Naive thymus-derived CD8-positive, alpha-beta T cell (primary cell): ENCODE measurements at regions not wholly inside any gene's neighbourhood (a gene's known extent, or its start where the extent isn't known, plus 50 kb on each side); places are given as distances from the start of the nearest gene placed in this dataset.
A peak's percentile ranks its signal among the peaks of the same experiment; 100 is the strongest.

Experiments used
- ATAC-seq, 2 donors: fragments of 150-1000 bp; cut with Tn5 transposase in 1 of 2; sonication (Bioruptor Pico), chemical (Tn5 transposase) in 1 of 2; 1 replicate in 1 of 2; 2 replicates in 1 of 2; pipeline ENCODE4 v1.10.0; 2021; ENCODE audit warnings: mild to moderate bottlenecking in 2 of 2, moderate library complexity in 2 of 2
- POLR2A ChIA-PET: fragments of 350-600 bp; sonication (Branson Sonifier 250); formaldehyde crosslinking; loops from one replicate; lab custom pipeline; 2021; ENCODE audit warnings: antibody characterized with exemption; lab: Charles Lee
- DNase-seq, 10 donors: peaks; one replicate each; pipeline versions ENCODE4 v3.0.0 to v3.0.0-alpha.2; 2020 to 2022
- H3K27ac Mint-ChIP-seq, 10 donors: one replicate each; pipeline ENCODE4 v1.8.0; 2020 to 2022; ENCODE audit warnings: mild to moderate bottlenecking in 10 of 10, mixed read lengths in 10 of 10, moderate library complexity in 4 of 10, inconsistent platforms in 1 of 10
- H3K27me3 Mint-ChIP-seq, 5 donors: one replicate each; pipeline ENCODE4 v1.8.0; 2021 to 2022; ENCODE audit warnings: mixed read lengths in 5 of 5
- H3K36me3 Mint-ChIP-seq, 3 donors: one replicate each; pipeline ENCODE4 v1.8.0; 2020 to 2022; ENCODE audit warnings: mixed read lengths in 3 of 3, mild to moderate bottlenecking in 2 of 3, inconsistent platforms in 1 of 3
- H3K4me1 Mint-ChIP-seq, 4 donors: one replicate each; pipeline ENCODE4 v1.8.0; 2021 to 2022; ENCODE audit warnings: mixed read lengths in 4 of 4
- H3K4me3 Mint-ChIP-seq, 10 donors: one replicate each; pipeline ENCODE4 v1.8.0; 2020 to 2022; ENCODE audit warnings: mild to moderate bottlenecking in 10 of 10, mixed read lengths in 10 of 10, moderate library complexity in 6 of 10, inconsistent platforms in 1 of 10
- H3K9me3 Mint-ChIP-seq, 9 donors: one replicate each; pipeline ENCODE4 v1.8.0; 2020 to 2022; ENCODE audit warnings: mixed read lengths in 9 of 9, mild to moderate bottlenecking in 3 of 9, inconsistent platforms in 1 of 9, moderate library complexity in 1 of 9

DNA sequence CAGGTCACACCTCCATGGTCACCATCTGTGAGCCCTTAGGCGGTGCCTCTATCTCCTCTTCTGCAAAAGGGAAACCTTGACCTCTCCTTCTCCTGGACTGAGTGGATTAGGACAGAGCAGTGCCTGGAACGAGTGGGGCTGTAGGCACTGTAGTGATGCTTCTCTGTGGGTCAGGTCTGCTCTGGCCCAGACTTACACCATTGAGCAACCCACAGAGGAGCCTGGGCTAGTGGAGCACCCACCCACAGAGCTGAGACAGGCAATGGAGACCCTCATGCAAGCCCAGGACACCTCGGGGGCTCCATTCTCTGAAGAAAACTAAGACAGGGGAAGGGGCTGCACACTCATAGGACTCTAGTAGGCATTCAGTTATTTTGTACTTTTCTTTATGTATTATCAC is 400.6 kb downstream of the GADD45G start:
- H3K4me1 Mint-ChIP-seq, result peaks cover 7 to 32% (median 10%) of the 10 kb centered on the region in 4 donors
- no peaks in the 10 kb centered on the region for H3K36me3 Mint-ChIP-seq
- DNase-seq (no peak), ATAC-seq (no peak)
- POLR2A ChIA-PET, result no interaction called here
- H3K4me3 Mint-ChIP-seq, result no peak overlapping the region
- peaks cover 0 to 4% (median 0%) of the 10 kb centered on the region in 5 donors for H3K27me3 Mint-ChIP-seq
- H3K9me3 Mint-ChIP-seq, result peaks cover 0 to 4% (median 0%) of the 10 kb centered on the region in 9 donors
- no peak overlapping the region for H3K27ac Mint-ChIP-seq

DNA sequence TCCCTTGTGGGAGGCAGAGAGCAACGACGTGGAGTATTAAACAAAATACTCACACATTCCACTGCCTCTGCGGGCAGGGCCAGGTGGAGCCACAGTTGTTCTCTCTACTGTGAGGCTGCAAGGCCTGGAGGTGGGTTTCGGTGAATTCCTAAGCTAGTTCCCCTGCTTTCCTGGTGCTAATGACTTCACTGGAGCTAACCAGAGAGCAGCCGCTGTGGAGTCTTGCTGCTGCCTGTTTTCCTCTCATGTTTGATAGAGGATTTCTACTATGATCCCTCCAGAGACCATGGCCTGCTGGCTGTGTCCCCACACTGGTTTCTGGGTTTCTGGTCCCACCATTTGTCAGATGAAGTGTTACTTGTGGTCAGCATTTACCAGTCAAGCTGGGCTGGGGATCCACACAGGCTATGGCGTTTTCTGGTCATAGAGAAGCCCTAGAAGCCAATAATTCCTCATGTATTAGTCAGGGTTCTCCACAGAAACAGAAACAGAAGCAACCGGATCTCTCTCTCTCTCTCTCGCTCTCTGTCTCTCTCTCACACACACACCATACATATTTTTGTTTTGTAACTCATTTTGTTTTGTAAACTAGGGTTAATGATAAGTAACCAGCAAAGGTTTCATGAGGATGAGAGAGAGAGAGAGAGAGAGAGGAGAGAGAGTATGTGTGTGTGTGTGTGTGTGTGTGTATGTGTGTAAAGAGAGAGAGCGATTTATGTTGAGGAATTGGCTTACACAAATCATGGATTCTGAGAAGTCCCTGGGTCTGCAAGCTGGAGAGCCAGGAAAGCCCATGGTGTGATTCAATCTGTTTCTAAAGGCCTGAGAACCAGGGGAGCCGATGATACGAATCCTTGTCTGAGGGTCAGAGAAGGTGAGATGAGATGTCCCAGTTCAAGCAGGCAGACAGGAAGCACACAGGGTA is 403.0 kb downstream of the GADD45G start:
- Mint-ChIP-seq H3K27ac (no peak overlapping the region), H3K27me3 (peaks cover 0 to 7% (median 0%) of the 10 kb centered on the region in 5 donors), H3K4me3 (no peak overlapping the region), H3K9me3 (peaks cover 0 to 4% (median 0%) of the 10 kb centered on the region in 9 donors), H3K36me3 (no peaks in the 10 kb centered on the region), H3K4me1 (peaks cover 0 to 23% (median 0%) of the 10 kb centered on the region in 4 donors)
- ATAC-seq (no peak), DNase-seq (no peak)
- POLR2A ChIA-PET, result no interaction called here

DNA sequence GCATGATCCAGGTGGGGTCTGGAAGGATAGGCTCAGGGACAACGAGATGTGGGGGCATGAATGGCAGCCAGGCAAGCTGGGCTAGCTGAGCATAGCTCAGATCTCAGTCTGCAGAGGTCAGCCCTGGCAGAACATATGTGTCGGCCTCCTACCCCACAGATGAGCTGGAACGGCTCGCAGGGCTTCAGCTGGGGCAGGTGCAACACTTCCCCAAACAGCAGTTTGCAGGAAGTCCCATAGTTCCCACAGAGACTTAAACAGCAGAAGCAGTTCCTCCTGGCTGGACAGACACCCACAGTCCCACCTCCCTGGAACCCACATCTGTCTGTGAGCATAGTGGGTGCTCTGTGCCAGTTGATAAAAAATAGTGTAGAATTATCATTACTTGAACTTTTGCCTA is 404.6 kb downstream of the GADD45G start:
- DNase-seq, result no peak
- Mint-ChIP-seq H3K27ac (no peak overlapping the region), H3K9me3 (peaks cover 0 to 4% (median 0%) of the 10 kb centered on the region in 9 donors), H3K36me3 (no peaks in the 10 kb centered on the region), H3K27me3 (peaks cover 0 to 8% (median 6%) of the 10 kb centered on the region in 5 donors), H3K4me3 (no peak overlapping the region), H3K4me1 (peaks cover 0 to 26% (median 0%) of the 10 kb centered on the region in 4 donors)
- ATAC-seq, result no peak
- POLR2A ChIA-PET, result interaction anchor here (0.6 to 1.0 kb wide), 2 partner anchors 10 to 38 kb away, joined by 3 to 6 read pairs; no protein-coding TSS in a partner anchor

DNA sequence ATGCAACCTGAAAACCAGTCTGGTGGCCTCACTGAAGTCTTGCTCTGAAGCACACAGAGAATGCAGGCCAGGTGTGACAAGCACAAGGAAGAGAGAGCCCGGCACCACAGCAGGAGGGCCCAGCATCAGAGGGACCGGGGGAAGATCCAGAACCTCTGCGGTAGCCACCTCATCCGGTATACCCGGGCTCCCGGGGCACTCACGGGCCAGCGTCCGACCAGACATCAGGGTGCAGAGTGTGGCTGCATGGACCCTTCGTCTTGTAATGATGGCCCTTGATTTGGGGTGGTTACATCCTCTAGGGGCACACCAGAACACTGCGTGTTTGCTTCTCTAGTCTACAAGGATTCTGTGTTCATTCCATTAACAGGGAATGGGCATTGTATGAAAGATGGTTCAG is 406.0 kb downstream of the GADD45G start:
- peaks cover 0 to 26% (median 0%) of the 10 kb centered on the region in 4 donors for H3K4me1 Mint-ChIP-seq
- POLR2A ChIA-PET, result no interaction called here
- peaks cover 0 to 8% (median 6%) of the 10 kb centered on the region in 5 donors for H3K27me3 Mint-ChIP-seq
- no peaks in the 10 kb centered on the region for H3K36me3 Mint-ChIP-seq
- ATAC-seq, result no peak
- no peak overlapping the region for H3K4me3 Mint-ChIP-seq
- no peak overlapping the region for H3K27ac Mint-ChIP-seq
- DNase-seq, result no peak
- peaks cover 0 to 2% (median 0%) of the 10 kb centered on the region in 9 donors for H3K9me3 Mint-ChIP-seq

DNA sequence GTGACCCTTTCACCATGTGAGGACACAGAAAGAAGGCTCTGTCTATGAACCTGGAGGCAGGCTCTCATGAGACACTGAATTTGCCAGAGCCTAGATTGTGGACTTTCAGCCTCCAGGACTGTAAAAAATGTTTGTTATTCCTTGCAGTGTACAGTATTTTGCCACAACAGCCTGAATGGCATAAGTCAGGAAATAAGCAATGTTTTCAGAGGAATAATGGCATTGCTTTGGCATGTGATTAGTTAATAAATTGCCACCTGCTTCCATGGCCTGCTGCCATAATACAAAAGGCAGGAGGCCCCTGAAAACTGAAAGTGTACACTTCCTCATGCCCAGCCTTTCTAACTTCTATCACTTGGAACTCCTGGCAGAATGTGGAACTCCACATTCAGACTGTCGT is 408.1 kb downstream of the GADD45G start:
- POLR2A ChIA-PET, result no interaction called here
- H3K27ac Mint-ChIP-seq, result no peak overlapping the region
- no peaks in the 10 kb centered on the region for H3K36me3 Mint-ChIP-seq
- ATAC-seq (no peak), DNase-seq (no peak)
- no peak overlapping the region for H3K4me3 Mint-ChIP-seq
- H3K9me3 Mint-ChIP-seq, result peaks cover 0 to 2% (median 0%) of the 10 kb centered on the region in 9 donors
- H3K4me1 Mint-ChIP-seq, result peaks cover 0 to 20% (median 0%) of the 10 kb centered on the region in 4 donors
- H3K27me3 Mint-ChIP-seq, result peaks cover 0 to 9% (median 7%) of the 10 kb centered on the region in 5 donors

DNA sequence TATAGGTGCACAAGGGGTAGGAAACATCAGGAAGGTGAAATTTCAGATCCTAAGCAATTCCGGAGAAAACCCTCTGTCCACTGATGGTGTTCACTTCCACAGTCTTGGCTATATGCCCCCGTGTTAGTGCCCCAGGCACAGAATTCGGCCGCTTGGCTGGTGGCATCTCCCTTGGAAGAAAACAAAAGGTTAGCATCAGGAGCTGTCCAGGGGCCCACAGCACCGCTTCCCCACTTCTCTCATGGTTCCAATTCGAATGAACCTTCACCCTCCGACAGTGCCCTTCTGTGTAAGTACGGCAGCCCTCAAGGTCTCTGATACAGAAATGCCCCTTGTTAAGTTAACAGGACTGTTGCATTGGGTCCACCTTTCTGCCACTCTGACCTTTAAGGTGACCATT is 409.0 kb downstream of the GADD45G start:
- Mint-ChIP-seq H3K9me3 (peaks cover 0 to 2% (median 0%) of the 10 kb centered on the region in 9 donors), H3K36me3 (no peaks in the 10 kb centered on the region), H3K4me3 (no peak overlapping the region), H3K27ac (no peak overlapping the region), H3K4me1 (peaks cover 0 to 18% (median 3%) of the 10 kb centered on the region in 4 donors), H3K27me3 (peaks cover 0 to 10% (median 8%) of the 10 kb centered on the region in 5 donors)
- POLR2A ChIA-PET, result no interaction called here
- ATAC-seq (no peak), DNase-seq (no peak)

DNA sequence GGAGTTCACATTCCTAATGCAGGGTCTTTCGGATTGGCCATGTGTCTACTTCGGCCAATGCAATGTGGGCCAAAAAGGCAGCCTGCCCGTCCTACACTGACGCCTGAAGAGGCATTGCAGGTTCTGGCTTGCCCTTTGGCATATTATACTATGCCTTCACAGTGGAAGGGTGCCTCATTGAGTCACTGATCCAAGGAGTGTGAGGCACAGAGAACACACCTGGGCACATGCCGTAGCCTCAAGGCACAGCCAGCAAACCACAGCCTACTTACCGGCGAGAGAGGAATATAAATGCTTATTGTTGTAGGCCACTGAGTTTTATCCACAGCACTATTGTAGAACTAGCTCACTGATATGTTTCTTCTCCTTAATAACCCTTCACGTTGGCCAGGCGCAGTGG is 409.6 kb downstream of the GADD45G start:
- Mint-ChIP-seq H3K36me3 (no peaks in the 10 kb centered on the region), H3K27me3 (peaks cover 0 to 11% (median 8%) of the 10 kb centered on the region in 5 donors), H3K4me1 (peaks cover 0 to 14% (median 4%) of the 10 kb centered on the region in 4 donors), H3K9me3 (peaks cover 0 to 2% (median 0%) of the 10 kb centered on the region in 9 donors), H3K27ac (no peak overlapping the region), H3K4me3 (no peak overlapping the region)
- DNase-seq (no peak), ATAC-seq (no peak)
- POLR2A ChIA-PET, result no interaction called here

DNA sequence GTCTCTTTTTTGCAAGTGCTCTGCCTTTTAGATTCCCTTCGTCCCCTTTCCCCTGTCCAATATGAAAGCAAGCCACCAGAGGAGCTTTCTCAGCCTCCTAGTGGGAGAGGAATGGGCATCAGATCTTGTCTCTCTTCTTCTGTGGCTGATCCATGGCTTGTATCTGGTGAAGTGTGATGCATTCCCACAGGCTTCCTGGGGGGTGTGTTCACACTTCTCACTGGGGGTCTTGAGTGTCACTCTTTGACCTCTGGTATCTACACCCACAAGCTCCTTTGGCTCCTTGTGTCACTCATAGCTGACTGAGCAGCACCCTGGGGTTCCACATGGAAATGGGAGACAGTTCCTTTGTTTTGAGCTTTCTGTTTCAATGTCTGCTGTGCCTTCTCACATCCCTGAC is 411.5 kb downstream of the GADD45G start:
- H3K9me3 Mint-ChIP-seq, result peaks cover 0 to 2% (median 0%) of the 10 kb centered on the region in 9 donors
- POLR2A ChIA-PET, result interaction anchor here (0.6 kb wide), 1 partner anchor 328 kb away, joined by 3 read pairs; no protein-coding TSS in a partner anchor
- H3K4me3 Mint-ChIP-seq, result no peak overlapping the region

DNA sequence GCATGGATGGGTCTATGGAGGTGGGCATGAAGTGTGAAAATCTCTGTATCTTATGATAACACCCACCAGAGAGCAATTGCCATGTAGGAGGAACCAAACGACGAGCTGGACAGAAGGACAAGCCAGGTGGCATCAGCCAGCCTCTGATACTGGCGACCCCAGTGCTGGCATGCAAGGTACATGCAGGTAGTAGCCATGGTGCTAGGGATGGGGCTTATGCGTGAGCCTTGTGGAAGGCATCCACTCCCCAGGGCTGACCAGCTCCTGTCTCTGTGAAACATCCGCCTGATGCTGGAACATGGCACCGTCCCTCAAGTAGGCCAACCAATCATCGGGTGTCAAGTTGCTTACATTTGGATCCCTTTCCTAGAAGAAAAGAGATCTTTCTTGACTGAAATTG is 412.9 kb downstream of the GADD45G start:
- ATAC-seq (no peak), DNase-seq (no peak)
- peaks cover 0 to 10% (median 4%) of the 10 kb centered on the region in 4 donors for H3K4me1 Mint-ChIP-seq
- POLR2A ChIA-PET, result interaction anchor here (0.6 kb wide), 1 partner anchor 432 kb away, joined by 4 read pairs; no protein-coding TSS in a partner anchor
- H3K27ac Mint-ChIP-seq, result peak overlapping the region in 1 of 10 donors; percentile 13
- H3K4me3 Mint-ChIP-seq, result no peak overlapping the region
- peaks cover 0 to 9% (median 0%) of the 10 kb centered on the region in 3 donors for H3K36me3 Mint-ChIP-seq
- peaks cover 0 to 10% (median 3%) of the 10 kb centered on the region in 5 donors for H3K27me3 Mint-ChIP-seq
- peaks cover 0 to 11% (median 0%) of the 10 kb centered on the region in 9 donors for H3K9me3 Mint-ChIP-seq

More for the DNA sequence above, 411.5 kb downstream of the GADD45G start:
- peaks cover 0 to 9% (median 5%) of the 10 kb centered on the region in 5 donors for H3K27me3 Mint-ChIP-seq
- H3K36me3 Mint-ChIP-seq, result no peaks in the 10 kb centered on the region
- H3K4me1 Mint-ChIP-seq, result peaks cover 0 to 10% (median 4%) of the 10 kb centered on the region in 4 donors
- no peak for ATAC-seq
- no peak for DNase-seq
- no peak overlapping the region for H3K27ac Mint-ChIP-seq

DNA sequence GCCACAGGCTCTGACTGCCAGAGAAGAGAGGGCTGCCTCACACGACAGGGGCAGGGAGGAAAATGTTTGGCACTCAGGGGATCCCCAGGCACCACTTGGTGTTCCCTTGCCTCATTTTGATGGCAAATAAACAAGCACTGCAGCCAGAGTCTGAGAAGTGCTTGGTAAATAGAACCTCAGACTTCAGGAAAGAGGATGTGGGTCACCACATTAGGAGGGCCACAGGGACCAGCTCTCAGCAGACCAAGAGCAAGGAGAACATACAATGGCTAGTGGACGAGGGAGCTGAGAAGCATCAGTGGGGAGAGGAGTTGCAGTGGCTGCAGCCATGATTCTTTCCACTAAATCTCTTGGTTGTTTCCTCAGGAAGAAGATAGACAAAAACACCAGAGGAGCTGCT is 413.9 kb downstream of the GADD45G start:
- DNase-seq (no peak), ATAC-seq (no peak)
- Mint-ChIP-seq H3K27me3 (peaks cover 0 to 14% (median 3%) of the 10 kb centered on the region in 5 donors), H3K27ac (no peak overlapping the region), H3K36me3 (peaks cover 0 to 11% (median 0%) of the 10 kb centered on the region in 3 donors), H3K4me1 (peaks cover 0 to 12% (median 4%) of the 10 kb centered on the region in 4 donors), H3K9me3 (peaks cover 0 to 13% (median 0%) of the 10 kb centered on the region in 9 donors), H3K4me3 (no peak overlapping the region)
- POLR2A ChIA-PET, result no interaction called here

DNA sequence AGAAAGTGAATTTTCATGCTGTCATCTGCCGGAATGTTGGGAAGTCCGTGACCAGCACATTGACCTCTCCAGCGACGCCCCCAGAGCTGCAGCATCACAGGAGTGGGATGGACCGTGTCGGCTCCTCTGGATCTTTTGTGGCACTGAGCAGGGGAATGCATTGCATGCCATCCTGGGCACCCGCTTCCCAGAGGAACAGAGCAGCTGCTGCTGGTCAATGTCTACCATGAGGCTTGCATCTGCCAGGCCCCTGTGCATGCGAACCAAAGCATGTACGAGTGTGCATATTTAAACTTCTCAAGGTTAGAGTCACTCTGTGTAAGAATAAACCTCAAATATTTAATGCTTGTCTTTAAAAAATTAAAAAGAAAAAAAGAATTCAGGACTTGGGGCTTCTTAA is 414.8 kb downstream of the GADD45G start:
- Mint-ChIP-seq H3K4me3 (no peak overlapping the region), H3K27ac (no peak overlapping the region), H3K27me3 (peaks cover 0 to 8% (median 3%) of the 10 kb centered on the region in 5 donors), H3K4me1 (peaks cover 0 to 21% (median 4%) of the 10 kb centered on the region in 4 donors), H3K36me3 (peaks cover 0 to 11% (median 0%) of the 10 kb centered on the region in 3 donors), H3K9me3 (peaks cover 0 to 13% (median 0%) of the 10 kb centered on the region in 9 donors)
- no peak for DNase-seq
- POLR2A ChIA-PET, result no interaction called here
- no peak for ATAC-seq

DNA sequence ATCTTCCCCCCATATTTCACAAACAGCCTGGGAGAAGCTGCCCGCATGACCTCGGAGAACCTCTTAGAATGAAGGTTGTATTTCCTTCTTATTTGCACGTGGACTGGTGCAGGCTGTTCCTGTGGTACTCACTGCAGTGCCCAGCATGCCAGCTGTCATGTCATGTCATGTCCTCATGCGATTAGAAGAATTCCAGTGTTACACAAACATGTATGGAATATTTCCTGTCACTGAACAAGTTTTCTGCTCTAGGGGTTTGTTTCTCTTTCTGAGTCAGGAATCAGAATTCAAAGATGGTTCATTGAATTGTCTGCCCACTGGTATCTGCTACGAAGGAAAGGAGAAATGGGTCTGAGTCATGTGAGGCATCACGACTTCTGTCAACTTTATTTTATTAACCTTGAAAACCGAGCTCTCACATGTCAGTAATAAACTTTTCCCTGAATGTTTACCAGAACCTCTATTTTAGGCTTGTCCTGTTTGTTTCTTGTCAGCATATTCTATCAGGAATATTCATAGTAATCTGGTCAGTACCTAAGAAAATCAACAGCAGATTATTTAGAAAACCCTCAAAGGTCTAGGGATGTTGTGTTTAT is 415.6 kb downstream of the GADD45G start:
- POLR2A ChIA-PET, result no interaction called here
- peaks cover 0 to 29% (median 4%) of the 10 kb centered on the region in 4 donors for H3K4me1 Mint-ChIP-seq
- ATAC-seq (no peak), DNase-seq (no peak)
- peaks cover 0 to 11% (median 6%) of the 10 kb centered on the region in 5 donors for H3K27me3 Mint-ChIP-seq
- peaks cover 0 to 13% (median 0%) of the 10 kb centered on the region in 9 donors for H3K9me3 Mint-ChIP-seq
- no peak overlapping the region for H3K4me3 Mint-ChIP-seq
- H3K36me3 Mint-ChIP-seq, result peaks cover 0 to 11% (median 0%) of the 10 kb centered on the region in 3 donors
- no peak overlapping the region for H3K27ac Mint-ChIP-seq
